ENCODE measurements at regions not wholly inside any gene's neighbourhood (a gene's known extent, or its start where the extent isn't known, plus 50 kb on each side); places are given as distances from the start of the nearest gene placed in this dataset.

GRCh38 chr9:108759835-108760234, 96.0 kb downstream of the ACTL7B start:
- TF ChIP-seq CTCF (conservative IDR thresholded peaks at IDR 0.05 in 1 of 2, IDR thresholded peaks at IDR 0.05 in 1 of 2; ENCODE audit: extremely low read depth in 1 of 2, insufficient read depth in 1 of 2, low read depth in 1 of 2, low read length in 2 of 2), result no peak
- no peak for TF ChIP-seq EZH2 (IDR thresholded peaks at IDR 0.05; ENCODE audit: borderline replicate concordance, low read length)
